ENCODE measurements at regions not wholly inside any gene's neighbourhood (a gene's known extent, or its start where the extent isn't known, plus 50 kb on each side); places are given as distances from the start of the nearest gene placed in this dataset.

GRCh38 chr2:23246992-23247683 is 137.8 kb upstream of the KLHL29 start:
- TF ChIP-seq, protein P1, sequence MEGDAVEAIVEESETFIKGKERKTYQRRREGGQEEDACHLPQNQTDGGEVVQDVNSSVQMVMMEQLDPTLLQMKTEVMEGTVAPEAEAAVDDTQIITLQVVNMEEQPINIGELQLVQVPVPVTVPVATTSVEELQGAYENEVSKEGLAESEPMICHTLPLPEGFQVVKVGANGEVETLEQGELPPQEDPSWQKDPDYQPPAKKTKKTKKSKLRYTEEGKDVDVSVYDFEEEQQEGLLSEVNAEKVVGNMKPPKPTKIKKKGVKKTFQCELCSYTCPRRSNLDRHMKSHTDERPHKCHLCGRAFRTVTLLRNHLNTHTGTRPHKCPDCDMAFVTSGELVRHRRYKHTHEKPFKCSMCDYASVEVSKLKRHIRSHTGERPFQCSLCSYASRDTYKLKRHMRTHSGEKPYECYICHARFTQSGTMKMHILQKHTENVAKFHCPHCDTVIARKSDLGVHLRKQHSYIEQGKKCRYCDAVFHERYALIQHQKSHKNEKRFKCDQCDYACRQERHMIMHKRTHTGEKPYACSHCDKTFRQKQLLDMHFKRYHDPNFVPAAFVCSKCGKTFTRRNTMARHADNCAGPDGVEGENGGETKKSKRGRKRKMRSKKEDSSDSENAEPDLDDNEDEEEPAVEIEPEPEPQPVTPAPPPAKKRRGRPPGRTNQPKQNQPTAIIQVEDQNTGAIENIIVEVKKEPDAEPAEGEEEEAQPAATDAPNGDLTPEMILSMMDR (IDR thresholded peaks at IDR 0.05; ENCODE audit: insufficient read depth, low read length, poor library complexity, severe bottlenecking), result no peak
- TF ChIP-seq EZH2phosphoT487 (conservative IDR thresholded peaks at IDR 0.05; ENCODE audit: low read length), result no peak
